SHP77 (cell line): ENCODE measurements at regions not wholly inside any gene's neighbourhood (a gene's known extent, or its start where the extent isn't known, plus 50 kb on each side); places are given as distances from the start of the nearest gene placed in this dataset.

Source experiments
- DNase-seq, 2 experiments: peaks; one replicate each; lab custom pipeline; 2025; lab: John Stamatoyannopoulos, UW

DNA sequence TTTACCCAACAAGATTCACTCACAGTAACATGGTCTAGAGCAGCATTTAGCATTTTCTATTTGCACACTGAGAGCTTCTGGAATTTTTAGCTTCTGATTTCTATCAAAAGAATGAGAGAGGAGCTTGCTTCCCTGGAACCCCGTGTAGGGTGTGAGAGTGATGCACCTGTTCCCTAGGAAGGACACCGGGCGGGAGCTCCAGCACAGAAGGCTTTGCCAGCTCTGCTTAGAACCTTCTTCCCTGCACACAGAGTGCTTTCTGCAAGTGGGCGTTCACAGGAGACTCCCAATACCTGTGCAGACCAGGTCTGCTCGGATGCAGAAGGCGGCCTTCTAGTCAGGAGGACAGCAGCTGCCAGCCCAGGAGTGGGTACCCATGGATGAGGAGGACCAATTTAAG lies 217.3 kb downstream of the TBXT start:
- DNase-seq, result no peak

- no peak for DNase-seq
Measured at GRCh38 chr6:165949324-165949723, 218.3 kb downstream of the TBXT start.

GRCh38 chr6:165944002-165944466 lies 223.6 kb downstream of the TBXT start:
- DNase-seq, result no peak

DNA sequence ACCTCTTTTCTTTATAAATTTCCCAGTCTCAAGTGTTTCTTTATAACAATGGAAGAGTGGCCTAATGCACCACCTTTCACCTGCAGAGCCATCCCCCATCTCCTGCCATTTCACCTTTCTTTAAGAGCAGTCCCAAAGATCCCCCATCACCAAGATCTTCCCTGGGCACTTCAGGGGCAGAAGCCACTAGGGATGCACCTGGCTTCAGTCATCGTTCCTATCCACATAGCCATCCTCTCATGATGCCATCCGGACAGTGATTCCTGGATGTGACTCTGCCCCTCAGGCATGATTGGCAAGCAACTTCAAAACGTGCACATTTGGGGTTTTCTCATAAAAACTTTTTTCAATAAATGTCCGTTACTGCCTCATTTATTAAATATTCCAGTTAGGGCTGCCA lies 225.9 kb downstream of the TBXT start:
- DNase-seq, result no peak

GRCh38 chr6:165941249-165941775 lies 226.3 kb downstream of the TBXT start:
- DNase-seq, result no peak

- no peak for DNase-seq
Measured at GRCh38 chr6:165940366-165940765, 227.3 kb downstream of the TBXT start.

- no peak for DNase-seq
Measured at GRCh38 chr6:165939601-165940290, 227.9 kb downstream of the TBXT start.

- DNase-seq, result no peak
Measured at GRCh38 chr6:165939047-165939446, 228.6 kb downstream of the TBXT start.

DNA sequence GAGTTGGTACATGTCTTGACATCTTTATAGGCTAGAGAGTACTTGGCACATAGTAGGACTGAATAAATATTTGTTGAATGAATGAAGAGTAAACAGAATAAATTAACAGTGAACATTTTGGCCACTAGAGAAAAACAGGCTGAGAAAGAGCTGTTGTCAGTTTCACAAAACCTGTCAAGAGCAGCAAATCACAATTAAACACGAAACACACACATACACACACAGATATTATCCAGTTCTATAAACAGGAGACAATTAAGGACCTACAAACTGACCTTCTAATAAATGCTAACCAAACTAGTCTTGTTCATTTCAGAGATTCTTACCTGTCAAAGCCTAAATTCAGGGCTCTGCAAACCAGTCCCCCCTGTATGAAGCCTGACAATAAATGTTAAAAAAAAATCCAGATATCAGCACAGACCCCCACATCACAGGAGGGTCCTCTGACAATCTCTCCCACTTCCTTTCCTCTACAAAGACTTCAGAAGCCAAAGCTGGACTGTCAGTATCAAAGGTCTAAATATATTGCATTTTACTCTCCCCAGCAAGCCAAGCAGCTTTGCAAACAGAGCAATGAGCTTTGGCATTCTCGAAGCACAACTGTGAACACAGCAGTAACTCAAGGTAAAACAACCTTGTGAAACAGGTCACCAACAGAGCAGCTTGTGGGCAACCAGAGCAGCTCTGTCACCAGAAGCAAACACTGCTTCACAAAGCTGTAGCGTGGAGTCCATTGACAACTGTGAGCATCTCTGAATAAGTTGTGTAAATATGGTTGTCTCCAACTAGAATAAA lies 229.9 kb downstream of the TBXT start:
- DNase-seq, result no peak

DNA sequence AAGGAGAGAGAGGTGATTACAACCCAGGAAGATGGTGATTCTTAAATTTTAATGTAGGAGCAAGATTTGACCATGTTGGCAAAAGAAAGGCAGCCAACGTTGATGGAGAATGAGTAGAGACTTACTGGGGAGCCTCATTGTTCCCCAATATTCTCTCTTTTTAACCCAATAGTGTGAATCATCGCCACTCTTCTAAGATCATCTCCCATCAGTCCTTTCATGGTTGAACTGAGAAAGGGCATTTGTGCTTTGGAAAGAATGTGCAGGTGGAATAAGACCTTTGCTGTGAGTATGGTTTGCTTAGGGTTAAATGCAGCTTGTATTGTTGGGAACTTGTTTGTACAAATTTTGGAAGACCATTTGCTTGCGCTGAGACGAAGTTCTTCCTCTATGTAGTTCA lies 231.0 kb downstream of the TBXT start:
- no peak for DNase-seq

- DNase-seq, result no peak
Measured at GRCh38 chr6:165936096-165936495, 231.6 kb downstream of the TBXT start.

DNA sequence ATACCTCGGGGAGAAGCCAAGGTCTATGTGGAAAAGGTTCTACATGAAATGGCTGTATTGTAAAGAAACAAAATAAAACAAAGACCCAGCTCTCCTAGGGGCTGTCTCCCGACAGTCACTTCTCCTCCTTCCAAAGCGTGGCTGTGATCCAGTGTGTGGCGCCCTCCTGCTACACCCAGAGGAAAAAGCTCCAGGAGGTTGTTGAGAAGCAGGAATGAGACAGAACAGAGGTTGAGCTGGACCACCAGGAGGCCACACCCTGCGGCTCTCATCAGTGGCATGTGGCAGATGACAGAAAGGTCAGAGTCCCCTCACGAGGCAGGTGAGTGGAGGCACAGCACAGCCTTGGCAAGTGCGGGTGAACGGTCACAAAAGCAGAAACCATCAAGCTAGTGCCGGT lies 236.0 kb downstream of the TBXT start:
- no peak for DNase-seq

- no peak for DNase-seq
Measured at GRCh38 chr6:165930668-165931214, 236.9 kb downstream of the TBXT start.

- DNase-seq, result no peak
Measured at GRCh38 chr6:165929607-165930006, 238.0 kb downstream of the TBXT start.

GRCh38 chr6:165926378-165926777 lies 241.3 kb downstream of the TBXT start:
- DNase-seq, result no peak

GRCh38 chr6:165925474-165926156 lies 242.0 kb downstream of the TBXT start:
- DNase-seq, result no peak

- DNase-seq, result no peak
Measured at GRCh38 chr6:165922309-165922794, 245.3 kb downstream of the TBXT start.

DNA sequence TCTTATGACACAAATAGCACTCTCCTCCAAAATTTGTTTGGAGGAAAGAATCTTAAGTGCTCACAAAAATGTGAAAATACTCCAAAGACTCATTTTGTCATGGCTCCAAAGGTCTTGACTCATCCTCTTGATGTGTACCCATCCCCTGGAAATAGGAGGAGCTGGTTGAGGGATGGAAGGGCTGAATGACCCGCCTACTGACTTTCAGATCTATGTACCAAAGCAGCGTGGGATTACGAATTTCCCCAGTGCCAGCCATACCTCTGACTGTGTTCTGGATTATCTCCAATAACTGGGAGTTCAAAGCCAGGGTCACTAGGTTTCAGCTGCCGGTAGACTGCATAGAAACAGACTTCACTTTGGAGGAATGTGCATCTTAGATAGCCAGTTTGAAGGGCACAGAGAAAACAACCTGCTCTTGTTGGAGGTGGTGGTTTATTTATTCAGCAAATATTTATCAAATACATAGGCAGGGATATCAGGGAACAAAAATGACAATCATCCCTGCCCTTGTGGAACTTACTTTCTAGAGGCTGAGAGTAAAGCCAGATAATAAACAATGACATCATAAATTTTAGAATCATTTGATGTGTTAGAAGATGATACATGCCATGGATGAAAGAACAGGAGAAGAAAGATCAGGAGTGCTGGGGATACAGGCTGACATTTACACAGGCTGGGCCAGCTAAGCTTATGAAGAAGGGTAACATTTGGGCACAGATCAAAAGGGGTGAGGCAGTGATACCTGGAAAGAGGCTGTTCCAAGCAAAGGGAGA lies 246.6 kb downstream of the TBXT start:
- no peak for DNase-seq

DNA sequence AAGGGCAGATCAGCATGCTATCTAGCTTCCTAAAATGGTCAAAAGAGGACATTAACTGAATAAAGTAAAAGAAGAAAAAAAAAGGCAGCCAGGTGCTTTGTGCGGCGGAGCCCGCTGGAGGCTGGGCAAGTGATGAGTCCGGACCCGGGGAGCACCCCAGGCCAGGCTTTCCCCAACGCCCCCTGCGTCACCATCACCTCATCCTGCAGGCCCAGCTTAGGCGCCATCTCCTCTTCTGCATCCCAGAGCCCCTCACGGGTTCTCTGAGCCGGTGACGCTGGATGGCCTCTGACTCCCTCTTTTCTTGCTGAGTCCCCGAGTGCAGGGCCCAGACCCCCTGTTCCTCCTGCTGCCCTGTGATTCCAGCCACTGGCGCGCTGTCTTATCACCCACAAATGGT lies 250.1 kb downstream of the TBXT start:
- DNase-seq, result no peak

DNA sequence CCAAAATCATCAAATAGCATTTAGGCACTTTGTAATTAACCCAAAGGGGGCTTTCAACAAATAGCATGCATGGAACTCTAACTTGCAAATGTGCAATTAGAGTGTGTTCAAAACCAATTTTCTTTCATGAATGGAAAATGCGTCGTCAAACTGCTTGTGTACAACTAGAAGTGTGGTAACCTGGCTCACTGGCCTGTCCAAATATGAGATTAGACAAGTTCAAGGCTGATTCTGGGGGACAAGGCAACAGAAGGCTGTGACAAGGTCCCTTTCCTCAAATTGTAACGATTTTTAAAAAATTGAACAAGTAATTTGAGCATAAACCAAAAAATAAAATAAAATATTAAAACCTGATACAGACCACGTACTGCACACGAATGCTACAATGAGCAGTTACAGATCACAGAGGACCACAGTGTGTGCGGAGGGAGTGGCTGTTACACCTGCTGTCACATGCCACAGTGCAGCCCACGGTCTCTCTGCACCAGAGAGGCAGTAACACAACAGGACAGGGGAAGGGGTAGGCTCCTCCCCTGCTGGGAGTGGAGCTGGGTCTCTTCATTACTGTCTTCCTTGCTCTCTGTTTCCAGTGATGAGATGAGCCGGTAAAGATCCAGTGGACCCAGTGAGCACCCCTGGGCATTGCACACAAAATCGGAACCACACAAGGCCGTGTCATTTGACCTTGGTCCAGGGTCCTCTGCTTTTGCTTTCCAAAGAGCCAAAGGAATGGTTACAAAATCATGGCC lies 252.2 kb upstream of the PDE10A start:
- no peak for DNase-seq
